Nephron (organoid): ENCODE measurements at regions not wholly inside any gene's neighbourhood (a gene's known extent, or its start where the extent isn't known, plus 50 kb on each side); places are given as distances from the start of the nearest gene placed in this dataset.

ENCODE experiments used
- H3K27ac Mint-ChIP-seq, 3 experiments: 2 replicates each; pipeline ENCODE4 v1.8.0; 2020; ENCODE audit warnings: mixed read lengths in 3 of 3, mild to moderate bottlenecking in 2 of 3, moderate library complexity in 1 of 3
- H3K27me3 Mint-ChIP-seq: 2 replicates; pipeline ENCODE4 v1.8.0; 2021; ENCODE audit warnings: low read depth, mild to moderate bottlenecking, moderate library complexity, mixed read lengths
- H3K36me3 Mint-ChIP-seq: 2 replicates; pipeline ENCODE4 v1.8.0; 2020; ENCODE audit warnings: low read depth, mixed read lengths
- H3K4me1 Mint-ChIP-seq: 2 replicates; pipeline ENCODE4 v1.8.0; 2020; ENCODE audit warnings: mixed read lengths
- H3K4me3 Mint-ChIP-seq, 3 experiments: 2 replicates each; pipeline ENCODE4 v1.8.0; 2020; ENCODE audit warnings: mild to moderate bottlenecking in 3 of 3, mixed read lengths in 3 of 3, moderate library complexity in 2 of 3
- H3K9me3 Mint-ChIP-seq: 2 replicates; pipeline ENCODE4 v1.8.0; 2020; ENCODE audit warnings: mixed read lengths
- TF ChIP-seq, protein P1 (sequence below), 3 experiments: fragments of 200-600 bp; sonication (generic); IDR thresholded peaks; one replicate each; pipeline ENCODE4 v1.5.0; 2021; ENCODE audit warnings: antibody characterized with exemption in 3 of 3; ENCODE audit not compliant: unreplicated experiment in 3 of 3

DNA sequence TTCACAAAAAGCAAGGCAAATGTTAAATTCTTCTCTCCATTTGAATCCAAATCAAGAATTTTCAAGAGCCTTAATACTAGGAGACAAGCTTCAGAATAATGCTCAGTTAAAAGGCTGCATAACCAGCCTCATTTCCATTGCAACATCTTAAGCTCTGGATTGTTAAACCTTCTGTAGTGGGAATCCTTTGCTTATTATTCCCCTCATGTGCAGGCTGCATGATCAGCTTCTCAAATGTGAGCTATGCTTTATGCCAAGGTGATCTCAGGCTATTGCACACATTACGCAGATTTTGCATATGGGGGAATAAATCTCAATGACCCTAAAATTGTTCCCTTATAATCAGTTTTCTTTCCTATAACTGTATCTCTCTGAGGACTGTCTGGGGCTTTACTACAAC is 71.7 kb upstream of the CCDC196 start:
- Mint-ChIP-seq H3K4me3 (no peak overlapping the region), H3K27ac (no peak overlapping the region), H3K4me1 (no peaks in the 10 kb centered on the region), H3K36me3 (no peaks in the 10 kb centered on the region), H3K27me3 (no peaks in the 10 kb centered on the region), H3K9me3 (peaks cover 2% of the 10 kb centered on the region)
- TF ChIP-seq, protein P1, sequence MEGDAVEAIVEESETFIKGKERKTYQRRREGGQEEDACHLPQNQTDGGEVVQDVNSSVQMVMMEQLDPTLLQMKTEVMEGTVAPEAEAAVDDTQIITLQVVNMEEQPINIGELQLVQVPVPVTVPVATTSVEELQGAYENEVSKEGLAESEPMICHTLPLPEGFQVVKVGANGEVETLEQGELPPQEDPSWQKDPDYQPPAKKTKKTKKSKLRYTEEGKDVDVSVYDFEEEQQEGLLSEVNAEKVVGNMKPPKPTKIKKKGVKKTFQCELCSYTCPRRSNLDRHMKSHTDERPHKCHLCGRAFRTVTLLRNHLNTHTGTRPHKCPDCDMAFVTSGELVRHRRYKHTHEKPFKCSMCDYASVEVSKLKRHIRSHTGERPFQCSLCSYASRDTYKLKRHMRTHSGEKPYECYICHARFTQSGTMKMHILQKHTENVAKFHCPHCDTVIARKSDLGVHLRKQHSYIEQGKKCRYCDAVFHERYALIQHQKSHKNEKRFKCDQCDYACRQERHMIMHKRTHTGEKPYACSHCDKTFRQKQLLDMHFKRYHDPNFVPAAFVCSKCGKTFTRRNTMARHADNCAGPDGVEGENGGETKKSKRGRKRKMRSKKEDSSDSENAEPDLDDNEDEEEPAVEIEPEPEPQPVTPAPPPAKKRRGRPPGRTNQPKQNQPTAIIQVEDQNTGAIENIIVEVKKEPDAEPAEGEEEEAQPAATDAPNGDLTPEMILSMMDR (IDR thresholded peaks at IDR 0.05; ENCODE audit: unreplicated experiment in 3 of 3): no peak

DNA sequence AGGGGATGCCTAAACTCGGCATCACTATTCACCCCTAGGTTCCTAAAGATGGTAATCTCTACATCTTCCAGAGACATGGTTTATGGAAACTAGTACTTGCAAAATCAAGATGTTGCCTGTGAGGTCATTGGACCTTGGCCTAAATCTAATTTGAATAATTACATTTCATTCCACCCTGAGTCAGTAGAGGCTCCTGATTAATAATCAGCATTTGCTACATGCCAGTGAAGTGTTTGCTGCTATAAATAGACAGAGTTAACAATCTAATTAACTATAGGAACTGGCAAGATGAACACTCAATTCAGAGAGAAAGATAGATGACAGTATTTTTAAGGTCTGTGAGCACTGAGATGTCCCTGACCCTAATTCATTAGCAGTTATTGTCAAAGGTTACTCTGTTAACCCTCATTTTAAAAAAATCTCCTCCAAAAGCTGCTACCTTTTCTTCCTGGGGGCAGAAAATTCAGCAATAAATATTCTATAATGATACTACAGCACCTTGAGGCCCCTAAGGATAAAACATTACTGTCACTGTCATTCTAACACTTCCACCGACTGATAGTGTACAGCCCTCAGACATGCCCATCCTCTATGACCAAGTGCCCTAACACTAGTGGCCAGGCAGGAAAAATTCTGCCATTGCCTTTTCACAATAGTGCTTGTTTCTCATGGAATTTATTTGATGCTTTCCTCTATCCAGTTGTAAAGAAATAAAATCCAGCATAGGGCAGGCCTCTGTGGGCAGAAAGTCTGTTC is 65.7 kb upstream of the CCDC196 start:
- peak overlapping the region in 1 of 3 experiments; percentile 14 for H3K27ac Mint-ChIP-seq
- TF ChIP-seq, protein P1 (IDR thresholded peaks at IDR 0.05; ENCODE audit: unreplicated experiment in 3 of 3): no peak
- H3K27me3 Mint-ChIP-seq: no peaks in the 10 kb centered on the region
- no peaks in the 10 kb centered on the region for H3K36me3 Mint-ChIP-seq
- H3K4me3 Mint-ChIP-seq: no peak overlapping the region
- H3K9me3 Mint-ChIP-seq: peaks cover 2% of the 10 kb centered on the region
- H3K4me1 Mint-ChIP-seq: no peaks in the 10 kb centered on the region

DNA sequence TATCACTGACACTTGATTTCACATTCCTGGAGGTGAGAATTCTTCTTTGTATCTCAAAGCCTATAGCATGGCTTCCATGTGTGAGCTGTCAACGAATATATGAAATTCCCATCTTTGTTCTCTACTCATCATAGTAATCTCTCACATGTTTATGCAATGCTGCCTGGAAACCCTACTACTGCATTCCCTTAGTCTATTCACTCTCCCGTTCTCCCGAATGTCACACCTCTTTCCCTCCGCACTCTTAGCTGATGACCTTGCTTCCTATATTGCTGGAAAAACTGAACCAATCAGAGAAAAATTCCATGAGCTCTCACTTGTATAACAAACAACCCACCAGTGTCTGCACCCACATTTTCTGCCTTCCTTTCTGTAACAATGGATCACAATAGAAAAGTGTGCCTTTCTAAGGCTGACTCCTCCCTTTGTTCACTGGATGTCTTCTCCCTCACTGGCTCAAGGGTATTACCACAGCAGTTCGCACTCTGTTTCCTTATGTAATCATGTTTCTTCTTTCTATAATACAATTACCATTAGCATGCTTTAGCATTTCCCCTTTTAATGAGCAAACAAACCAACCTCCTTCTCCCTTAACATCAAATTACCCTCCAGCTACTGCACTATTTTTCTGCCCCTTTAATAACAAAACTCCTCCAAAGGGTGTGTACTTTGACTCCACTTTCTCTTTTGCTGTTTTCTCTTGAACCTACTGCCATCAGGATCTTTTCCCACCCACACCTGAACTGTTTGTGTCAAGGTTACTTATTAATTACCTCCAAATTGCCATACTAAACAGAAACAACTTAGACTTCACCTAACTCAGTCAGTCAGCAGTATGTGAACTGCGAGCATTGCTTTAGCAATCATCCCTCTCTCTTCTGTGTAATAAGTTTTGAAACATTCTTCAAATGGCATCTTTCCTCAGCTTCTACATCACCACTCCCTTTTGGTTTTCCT is 63.9 kb upstream of the CCDC196 start:
- Mint-ChIP-seq H3K27ac (no peak overlapping the region), H3K27me3 (no peaks in the 10 kb centered on the region), H3K4me3 (no peak overlapping the region), H3K4me1 (peaks cover 5% of the 10 kb centered on the region), H3K9me3 (no peaks in the 10 kb centered on the region), H3K36me3 (no peaks in the 10 kb centered on the region)
- TF ChIP-seq, protein P1 (IDR thresholded peaks at IDR 0.05; ENCODE audit: unreplicated experiment in 3 of 3): no peak

DNA sequence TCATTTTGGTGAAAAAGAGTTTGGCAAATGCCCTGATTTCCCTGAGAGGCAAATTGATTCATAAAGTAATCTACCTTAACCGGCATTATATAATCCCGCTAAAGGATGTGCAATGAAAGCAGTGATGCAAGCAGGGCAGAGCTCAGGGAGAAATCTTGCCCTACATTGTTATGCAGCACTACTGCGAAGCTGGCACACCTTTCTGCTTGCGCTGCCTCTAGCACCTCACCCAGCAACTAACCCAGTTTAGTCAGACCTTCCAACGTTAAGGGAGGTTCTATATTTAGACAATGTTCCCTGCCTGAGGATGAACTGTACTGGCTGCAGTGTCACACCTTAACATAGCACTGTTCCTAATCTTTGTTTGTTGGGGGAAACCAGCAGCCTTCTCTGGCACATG is 60.8 kb upstream of the CCDC196 start:
- H3K4me3 Mint-ChIP-seq: no peak overlapping the region
- TF ChIP-seq, protein P1 (IDR thresholded peaks at IDR 0.05; ENCODE audit: unreplicated experiment in 3 of 3): no peak

DNA sequence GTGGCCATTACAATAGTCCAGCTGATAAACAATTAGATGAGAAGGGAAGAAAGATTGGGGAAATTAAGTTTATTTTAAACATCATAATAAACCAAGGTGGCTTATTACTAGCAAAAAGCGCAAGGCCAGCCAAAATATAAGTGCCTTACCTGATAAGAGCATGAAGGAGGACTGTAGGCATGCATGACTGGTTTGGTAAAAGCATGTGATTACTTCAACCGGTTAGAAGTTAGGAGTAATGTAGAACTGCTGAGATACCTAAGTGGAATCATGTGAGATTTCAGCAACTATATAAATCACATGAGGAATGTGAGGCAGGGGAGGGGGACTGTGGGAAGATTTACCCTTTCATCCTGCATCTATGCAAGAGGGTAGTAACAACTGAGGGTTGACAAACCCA is 59.7 kb upstream of the CCDC196 start:
- peak overlapping the region; percentile 52 to 81 (median 77) for H3K27ac Mint-ChIP-seq
- H3K4me1 Mint-ChIP-seq: peaks cover 5% of the 10 kb centered on the region
- TF ChIP-seq, protein P1 (IDR thresholded peaks at IDR 0.05; ENCODE audit: unreplicated experiment in 3 of 3): no peak
- no peak overlapping the region for H3K4me3 Mint-ChIP-seq
- no peaks in the 10 kb centered on the region for H3K36me3 Mint-ChIP-seq
- H3K9me3 Mint-ChIP-seq: no peaks in the 10 kb centered on the region
- H3K27me3 Mint-ChIP-seq: no peaks in the 10 kb centered on the region

More for the DNA sequence above, 60.8 kb upstream of the CCDC196 start:
- Mint-ChIP-seq H3K4me1 (peaks cover 5% of the 10 kb centered on the region), H3K27me3 (no peaks in the 10 kb centered on the region), H3K36me3 (no peaks in the 10 kb centered on the region), H3K27ac (no peak overlapping the region), H3K9me3 (no peaks in the 10 kb centered on the region)
